Lung (tissue), 11 donors: ENCODE measurements at regions not wholly inside any gene's neighbourhood (a gene's known extent, or its start where the extent isn't known, plus 50 kb on each side); places are given as distances from the start of the nearest gene placed in this dataset.

Source experiments
- ATAC-seq: fragments of 200-7000 bp; cut with Tn5 transposase; one replicate; pipeline ENCODE4 v1.9.1; 2020; ENCODE audit warnings: moderate number of reproducible peaks; ENCODE audit not compliant: insufficient read depth, low FRiP score
- DNase-seq, 3 donors: peaks; one replicate each; pipeline ENCODE4 v3.0.0-alpha.2; 2013 to 2017
- H3K27ac ChIP-seq, 2 donors: one replicate each; pipeline ENCODE4 v1.5.1; 2013; ENCODE audit warnings: mild to moderate bottlenecking in 2 of 2, moderate library complexity in 2 of 2, control low read depth in 1 of 2, inconsistent platforms in 1 of 2, low read depth in 1 of 2, low read length in 1 of 2
- H3K27me3 ChIP-seq, 3 donors: one replicate each; pipeline ENCODE4 v1.5.1; 2013; ENCODE audit warnings: low read length in 2 of 3; ENCODE audit not compliant: control insufficient read depth in 3 of 3, insufficient read depth in 3 of 3
- H3K36me3 ChIP-seq, 4 donors: one replicate each; pipeline ENCODE4 v1.5.1; 2013; ENCODE audit warnings: low read length in 4 of 4, mild to moderate bottlenecking in 1 of 4, moderate library complexity in 1 of 4; ENCODE audit not compliant: control insufficient read depth in 4 of 4, insufficient read depth in 4 of 4
- H3K4me1 ChIP-seq, 5 donors: one replicate each; pipeline ENCODE4 v1.5.1; 2013; ENCODE audit warnings: low read length in 5 of 5, mild to moderate bottlenecking in 2 of 5, moderate library complexity in 1 of 5; ENCODE audit not compliant: control insufficient read depth in 5 of 5, insufficient read depth in 5 of 5
- H3K4me3 ChIP-seq: one replicate; pipeline ENCODE4 v1.5.1; 2013; ENCODE audit warnings: mild to moderate bottlenecking, control low read depth, moderate library complexity
- H3K9ac ChIP-seq, 2 donors: one replicate each; pipeline ENCODE4 v1.5.1; 2013; ENCODE audit warnings: low read length in 2 of 2, control low read depth in 1 of 2; ENCODE audit not compliant: insufficient read depth in 1 of 2
- H3K9me3 ChIP-seq, 4 donors: one replicate each; pipeline ENCODE4 v1.5.1; 2013; ENCODE audit warnings: low read length in 3 of 4, mild to moderate bottlenecking in 1 of 4, moderate library complexity in 1 of 4; ENCODE audit not compliant: control insufficient read depth in 4 of 4, insufficient read depth in 3 of 4
- WGBS, 2 donors: extraction: QIAGEN DNeasy Blood & Tissue Kit; methylation state at CpG; one replicate each; pipeline ENCODE4 v1.1.7; 2013; 5-methylcytosine and 5-hydroxymethylcytosine counted together
- TF ChIP-seq, protein P1 (sequence below): IDR thresholded peaks from 2 replicates; pipeline ENCODE4 v1.5.1; 2012; ENCODE audit warnings: mild to moderate bottlenecking; ENCODE audit errors: control extremely low read depth, extremely low read depth
- donor health status: control.
- donor health status: control.
- donor health status: Bipolar disorder and iron deficiency.
- donor health status: healthy.
- donor health status: DM: yes; HTN: yes; CAD: no.

DNA sequence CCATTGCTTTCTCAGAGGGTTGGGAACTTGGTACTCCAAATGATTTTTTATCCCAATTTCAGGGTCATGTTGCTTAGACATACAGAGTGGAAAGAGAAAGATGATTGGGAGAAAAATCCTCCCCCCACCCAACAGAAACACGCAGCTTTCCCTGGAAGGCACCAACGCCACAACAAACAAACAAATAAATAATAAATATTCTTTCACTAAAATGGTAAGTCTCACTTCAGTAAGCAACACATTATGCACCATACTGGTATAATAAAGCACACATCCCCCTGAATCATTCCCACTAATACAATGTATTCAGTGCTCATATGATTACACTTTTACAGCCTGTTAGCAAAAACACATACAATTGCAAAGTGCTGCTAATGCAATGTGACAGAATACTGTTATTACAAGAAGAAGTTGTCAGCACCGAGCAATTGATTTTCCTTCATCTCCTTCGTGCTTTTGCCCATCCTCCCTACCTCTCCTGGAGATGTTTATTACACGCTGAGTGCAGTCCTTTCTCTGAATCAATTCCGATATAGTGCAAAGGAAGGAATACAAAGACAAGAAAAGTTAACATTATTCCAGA lies 359.9 kb downstream of the TXNL1 start:
- WGBS, 2 donors, result 71 to 87% methylated on average over 6 of the region's 6 CpGs
- no peak for ATAC-seq

DNA sequence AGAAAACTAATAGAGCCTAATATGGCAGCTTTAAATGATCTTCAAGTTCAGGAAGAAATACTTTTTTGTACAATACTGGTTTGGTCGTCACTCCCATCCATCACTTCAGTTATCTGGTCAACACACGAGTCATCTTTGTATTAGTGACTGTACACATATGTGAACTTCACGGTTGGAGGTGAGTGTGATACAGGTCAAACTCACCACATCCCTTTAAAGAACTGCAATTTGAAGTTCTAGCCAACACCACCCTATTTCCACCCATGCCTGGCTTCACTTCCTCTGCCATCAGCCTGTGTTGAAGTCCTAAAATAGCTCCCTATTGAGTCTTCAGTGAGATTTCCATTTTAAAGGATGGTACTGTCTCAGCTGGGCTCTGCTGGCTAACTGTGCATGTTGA lies 361.9 kb downstream of the TXNL1 start:
- ATAC-seq (no peak), DNase-seq (no peak)
- 85 to 92% methylated on average over 3 of the region's 3 CpGs for WGBS, 2 donors
- Histone ChIP-seq H3K27ac (no peak overlapping the region), H3K4me1 (peaks cover 0 to 3% (median 0%) of the 10 kb centered on the region in 5 donors), H3K9ac (no peak overlapping the region), H3K4me3 (no peak overlapping the region), H3K27me3 (no peaks in the 10 kb centered on the region), H3K36me3 (no peaks in the 10 kb centered on the region), H3K9me3 (no peaks in the 10 kb centered on the region)
- TF ChIP-seq, protein P1, sequence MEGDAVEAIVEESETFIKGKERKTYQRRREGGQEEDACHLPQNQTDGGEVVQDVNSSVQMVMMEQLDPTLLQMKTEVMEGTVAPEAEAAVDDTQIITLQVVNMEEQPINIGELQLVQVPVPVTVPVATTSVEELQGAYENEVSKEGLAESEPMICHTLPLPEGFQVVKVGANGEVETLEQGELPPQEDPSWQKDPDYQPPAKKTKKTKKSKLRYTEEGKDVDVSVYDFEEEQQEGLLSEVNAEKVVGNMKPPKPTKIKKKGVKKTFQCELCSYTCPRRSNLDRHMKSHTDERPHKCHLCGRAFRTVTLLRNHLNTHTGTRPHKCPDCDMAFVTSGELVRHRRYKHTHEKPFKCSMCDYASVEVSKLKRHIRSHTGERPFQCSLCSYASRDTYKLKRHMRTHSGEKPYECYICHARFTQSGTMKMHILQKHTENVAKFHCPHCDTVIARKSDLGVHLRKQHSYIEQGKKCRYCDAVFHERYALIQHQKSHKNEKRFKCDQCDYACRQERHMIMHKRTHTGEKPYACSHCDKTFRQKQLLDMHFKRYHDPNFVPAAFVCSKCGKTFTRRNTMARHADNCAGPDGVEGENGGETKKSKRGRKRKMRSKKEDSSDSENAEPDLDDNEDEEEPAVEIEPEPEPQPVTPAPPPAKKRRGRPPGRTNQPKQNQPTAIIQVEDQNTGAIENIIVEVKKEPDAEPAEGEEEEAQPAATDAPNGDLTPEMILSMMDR, result no peak

More for the DNA sequence above, 359.9 kb downstream of the TXNL1 start:
- no peak overlapping the region for H3K27ac ChIP-seq
- H3K9ac ChIP-seq, result no peak overlapping the region
- H3K36me3 ChIP-seq, result no peaks in the 10 kb centered on the region
- DNase-seq, result no peak
- H3K9me3 ChIP-seq, result no peaks in the 10 kb centered on the region
- TF ChIP-seq, protein P1, result no peak
- peaks cover 0 to 3% (median 0%) of the 10 kb centered on the region in 5 donors for H3K4me1 ChIP-seq
- H3K27me3 ChIP-seq, result no peaks in the 10 kb centered on the region
- H3K4me3 ChIP-seq, result no peak overlapping the region

DNA sequence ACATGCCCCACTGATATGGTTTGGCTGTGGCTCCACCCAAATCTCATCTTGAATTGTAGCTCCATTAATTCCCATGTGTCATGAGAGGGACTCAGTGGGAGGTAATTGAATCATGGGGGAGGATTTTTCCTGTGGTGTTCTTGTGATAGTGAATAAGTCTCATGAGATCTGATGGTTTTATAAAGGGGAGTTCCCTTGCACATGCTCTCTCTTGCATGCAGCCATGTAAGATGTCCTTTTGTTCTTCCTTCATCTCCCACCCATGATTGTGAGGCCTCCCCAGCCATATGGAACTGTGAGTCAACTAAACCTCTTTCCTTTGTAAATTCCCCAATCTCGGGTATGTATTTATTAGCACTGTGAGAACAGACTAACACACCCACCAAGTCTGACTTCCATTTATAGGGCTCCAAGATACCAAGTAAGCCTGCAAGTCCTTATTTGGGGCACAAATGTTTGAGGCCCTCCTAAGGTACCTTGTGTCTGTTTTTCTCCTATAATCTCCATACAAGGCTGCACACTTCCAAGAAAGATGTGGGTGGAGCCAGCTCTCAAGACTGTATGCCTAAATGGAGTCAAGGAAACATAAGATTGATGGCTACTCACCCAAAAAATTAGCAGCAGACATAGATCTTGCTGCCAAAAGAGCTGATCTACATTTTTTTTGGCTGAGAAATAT lies 364.7 kb downstream of the TXNL1 start:
- ATAC-seq (no peak), DNase-seq (no peak)
- no peaks in the 10 kb centered on the region for H3K27me3 ChIP-seq
- H3K4me1 ChIP-seq, result peaks cover 0 to 3% (median 0%) of the 10 kb centered on the region in 5 donors
- H3K4me3 ChIP-seq, result no peak overlapping the region
- H3K36me3 ChIP-seq, result no peaks in the 10 kb centered on the region
- H3K9ac ChIP-seq, result no peak overlapping the region
- H3K9me3 ChIP-seq, result no peaks in the 10 kb centered on the region
- WGBS, 2 donors, result 86 to 100% methylated on average over 1 of the region's 1 CpG
- TF ChIP-seq, protein P1, result no peak
- H3K27ac ChIP-seq, result no peak overlapping the region
